EL (cell line): ENCODE measurements at regions not wholly inside any gene's neighbourhood (a gene's known extent, or its start where the extent isn't known, plus 50 kb on each side); places are given as distances from the start of the nearest gene placed in this dataset.
A peak's percentile ranks its signal among the peaks of the same experiment; 100 is the strongest.

Source experiments
- DNase-seq: peaks from one replicate; pipeline ENCODE4 v3.0.0-alpha.2; 2016

DNA sequence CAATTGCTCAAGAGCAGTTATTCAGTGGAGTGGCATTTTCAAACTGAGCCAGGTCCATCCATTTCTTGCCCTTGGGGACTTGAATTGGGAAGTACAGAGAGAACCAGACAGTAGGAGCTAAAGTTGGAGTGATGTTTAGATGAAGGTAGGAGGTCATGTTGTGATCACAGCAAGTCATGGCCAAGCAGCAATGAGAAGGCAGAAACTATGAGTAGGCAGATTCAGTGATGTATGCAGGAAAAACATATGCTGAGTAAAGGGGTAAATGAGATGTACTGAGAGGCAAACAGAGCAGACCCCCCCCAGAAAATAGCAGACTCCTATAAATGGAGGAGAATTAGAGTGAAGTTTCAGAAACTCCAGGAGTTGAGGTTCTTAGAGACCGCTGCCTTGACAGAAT, 95.8 kb downstream of the PERP start:
- no peak for DNase-seq

DNA sequence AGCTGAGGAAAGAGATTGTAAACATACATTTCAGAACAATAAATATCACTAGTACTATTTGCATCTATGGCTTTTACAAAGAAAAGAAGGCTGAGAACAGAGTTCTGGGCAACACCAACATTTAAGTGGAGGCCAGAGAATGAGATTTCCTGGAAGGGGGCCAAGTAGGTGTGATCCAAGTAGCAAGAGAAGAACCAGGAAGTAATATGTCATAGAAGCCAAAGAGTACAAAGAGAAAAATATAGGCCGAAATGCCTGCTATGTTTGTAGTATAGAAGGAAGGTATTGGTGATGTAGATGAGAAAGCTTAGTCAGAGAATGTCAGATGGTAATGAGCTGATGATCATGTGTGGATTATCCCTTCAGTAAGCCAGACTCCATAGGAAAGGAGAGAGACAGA, 94.5 kb downstream of the PERP start:
- no peak for DNase-seq

DNA sequence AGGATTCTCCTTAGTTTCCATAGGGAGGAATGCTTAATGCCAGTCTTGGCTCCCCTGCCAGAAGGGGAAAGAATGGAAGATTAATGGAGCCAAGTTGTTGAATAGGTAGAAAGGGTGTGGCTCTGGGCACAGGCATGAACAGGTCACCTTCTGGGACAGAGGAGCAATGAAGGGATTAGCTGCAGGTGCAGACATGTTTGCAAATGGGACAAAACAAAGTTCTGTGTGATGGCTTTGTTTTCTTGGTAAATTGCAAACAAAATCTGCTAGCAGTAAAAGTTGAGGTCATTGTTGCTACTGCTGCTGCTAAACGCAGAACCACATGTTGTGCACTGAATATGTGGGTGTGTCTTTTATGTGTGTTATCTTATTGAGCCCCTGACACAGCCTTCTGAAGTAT, 93.3 kb downstream of the PERP start:
- DNase-seq: no peak

DNA sequence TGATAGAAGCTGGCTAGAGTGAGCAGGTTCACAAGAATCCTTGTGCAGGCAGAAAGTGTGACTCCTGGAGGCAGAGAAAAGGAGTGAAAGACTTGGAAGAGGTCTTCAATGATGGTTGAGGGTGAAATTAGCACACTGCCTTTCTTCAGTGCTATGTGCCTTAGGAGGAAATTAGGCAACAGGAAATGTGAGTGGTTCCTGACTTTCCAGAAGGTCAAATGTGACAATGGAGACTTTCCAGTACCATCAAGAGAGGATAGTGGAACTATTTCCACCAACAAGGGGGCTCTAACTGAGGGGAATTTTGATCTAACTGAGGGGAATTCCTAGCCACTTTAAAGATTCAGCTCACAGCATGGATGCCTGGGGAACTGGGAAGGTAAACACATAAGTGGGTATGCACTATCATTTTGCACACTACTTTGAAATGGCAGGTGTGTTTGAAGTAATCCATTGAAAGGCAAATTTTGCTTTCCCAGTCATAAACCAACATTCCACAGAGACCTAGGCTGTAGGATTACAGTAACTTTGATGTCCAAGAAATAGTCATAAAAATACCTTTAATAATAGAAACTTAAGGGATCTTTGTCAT, 90.0 kb downstream of the PERP start:
- no peak for DNase-seq

DNA sequence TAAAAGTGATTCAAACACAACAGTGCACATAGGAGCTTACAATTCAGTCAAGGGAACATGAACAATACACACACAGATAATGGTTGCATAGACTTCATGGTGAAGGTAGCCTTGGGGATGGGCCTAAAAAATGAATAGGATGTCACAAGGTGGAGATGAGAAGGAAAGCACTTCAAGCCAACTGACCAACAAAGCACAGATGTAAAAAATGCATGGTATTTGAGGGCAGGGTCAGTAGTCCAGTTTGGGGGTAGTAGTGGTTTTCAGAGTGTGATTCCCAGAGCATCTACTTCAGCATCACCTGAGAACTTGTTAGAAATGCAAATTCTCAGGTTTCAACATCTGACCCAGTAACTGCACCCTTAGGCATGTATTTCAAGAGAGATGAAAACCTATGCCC, 88.9 kb downstream of the PERP start:
- DNase-seq: no peak

DNA sequence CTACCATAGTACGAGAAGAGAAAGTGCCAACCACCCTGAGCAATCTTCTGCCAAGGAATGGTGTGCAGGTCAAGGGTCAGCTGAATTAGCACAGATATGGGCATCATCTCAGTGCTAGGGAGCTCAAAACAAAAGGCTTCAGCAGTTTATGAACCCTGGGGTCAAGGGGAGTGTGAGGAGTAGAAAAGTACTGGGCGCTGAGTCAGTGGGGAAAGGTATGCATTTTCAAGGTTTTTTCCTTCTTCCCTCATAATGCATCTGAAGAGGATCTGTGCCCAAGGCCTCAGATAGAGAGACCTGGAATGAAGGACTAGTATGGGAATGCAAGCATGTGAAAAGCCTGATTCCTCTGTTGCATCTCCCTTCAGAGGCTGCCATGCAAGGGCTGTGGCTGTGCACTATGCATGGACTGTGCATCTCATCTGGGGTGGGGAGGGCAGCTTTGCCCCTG, 81.7 kb downstream of the PERP start:
- no peak for DNase-seq

DNA sequence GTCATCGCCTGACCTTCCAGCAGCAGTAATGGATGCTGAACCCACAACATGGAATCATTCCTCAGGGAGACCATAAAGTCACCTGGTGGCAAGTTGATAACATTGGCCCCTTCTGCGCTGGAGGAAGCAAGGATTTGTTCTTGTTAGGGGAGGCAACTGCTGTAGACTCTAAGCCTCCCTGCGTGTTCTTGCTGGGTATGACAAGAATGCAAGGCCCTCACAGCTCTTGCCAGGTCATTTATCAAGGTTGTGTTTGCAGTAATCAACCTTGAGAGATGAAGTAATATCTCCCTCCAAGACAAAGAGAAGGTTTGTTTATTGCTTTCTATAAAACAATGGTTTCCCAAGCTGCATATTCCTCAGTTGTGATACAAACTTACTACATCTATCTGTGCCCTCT, 80.9 kb downstream of the PERP start:
- DNase-seq: no peak

DNA sequence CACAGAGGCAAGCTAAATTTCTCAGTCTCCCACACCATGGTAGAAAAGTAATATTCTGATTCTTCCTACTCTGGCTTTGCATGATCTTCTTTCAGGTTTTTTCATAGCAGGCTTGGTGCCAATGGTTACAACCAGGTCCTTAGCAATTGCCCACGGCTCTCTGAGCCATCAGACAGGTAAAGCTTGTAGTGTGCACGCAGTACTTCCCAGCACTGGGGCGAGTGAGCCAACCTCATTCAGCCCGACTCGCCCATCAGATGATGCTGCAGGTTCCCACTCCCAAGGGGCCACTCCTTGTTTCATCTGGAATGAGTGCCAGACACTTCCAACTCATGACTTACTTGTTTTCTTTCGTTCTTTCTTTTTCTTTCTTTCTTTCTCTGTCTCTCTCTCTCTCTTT, 78.3 kb downstream of the PERP start:
- DNase-seq: no peak

DNA sequence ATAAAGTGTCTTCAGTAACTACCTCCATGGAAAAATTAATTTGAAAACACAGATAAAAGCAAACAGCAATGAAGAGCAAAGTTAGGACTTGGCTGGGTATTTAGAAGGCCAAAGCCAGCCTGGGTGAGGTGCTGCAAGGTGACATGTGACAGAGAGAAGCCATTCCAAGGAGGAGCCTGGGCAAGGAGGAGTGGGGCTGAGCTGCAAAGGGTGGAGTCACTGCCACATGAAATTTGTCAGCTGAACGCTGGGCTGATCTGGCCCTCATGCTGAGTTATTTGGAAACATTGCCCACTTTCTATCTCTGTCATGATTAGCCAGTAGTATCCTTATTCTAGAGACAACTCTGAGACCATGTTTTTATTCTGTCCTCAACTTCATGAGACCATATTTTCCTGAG, 76.3 kb downstream of the PERP start:
- no peak for DNase-seq

DNA sequence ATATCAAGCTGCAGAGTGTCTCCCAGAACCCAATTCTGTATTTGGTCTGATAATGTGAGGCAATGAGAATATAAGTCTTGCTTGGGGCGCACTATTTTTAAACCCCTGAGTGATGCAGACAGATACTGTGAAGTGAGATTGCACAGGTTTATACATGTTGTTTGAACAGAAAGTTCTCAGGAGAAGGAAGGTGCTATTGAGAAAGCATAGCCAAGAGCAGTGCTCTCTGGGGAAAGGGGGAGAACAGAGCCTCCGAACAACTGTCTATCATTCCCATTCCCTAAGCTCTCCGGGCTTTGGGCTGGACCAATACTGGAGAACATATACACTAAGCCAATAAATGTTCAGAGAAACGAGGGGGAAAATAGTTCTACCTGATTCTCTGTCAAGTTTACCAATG, 75.8 kb downstream of the PERP start:
- no peak for DNase-seq

DNA sequence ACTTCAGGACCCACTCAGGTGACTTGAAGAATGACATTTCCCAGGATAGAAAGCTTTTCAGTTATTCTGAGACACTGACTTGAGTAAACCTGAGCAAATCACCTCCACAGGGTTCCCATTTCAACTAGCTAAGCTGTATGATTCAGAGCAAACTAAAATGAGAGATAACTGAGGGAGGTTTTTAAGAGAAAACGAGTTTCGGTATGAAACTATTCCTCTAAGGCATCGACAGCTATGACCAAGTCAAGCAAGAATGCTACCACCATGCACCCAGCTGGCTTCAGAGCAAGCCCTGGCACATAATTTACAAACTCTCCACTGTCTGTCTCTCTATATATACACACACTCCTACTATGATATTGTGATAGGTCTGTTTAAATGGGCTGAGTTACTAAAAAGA, 75.4 kb downstream of the PERP start:
- no peak for DNase-seq

DNA sequence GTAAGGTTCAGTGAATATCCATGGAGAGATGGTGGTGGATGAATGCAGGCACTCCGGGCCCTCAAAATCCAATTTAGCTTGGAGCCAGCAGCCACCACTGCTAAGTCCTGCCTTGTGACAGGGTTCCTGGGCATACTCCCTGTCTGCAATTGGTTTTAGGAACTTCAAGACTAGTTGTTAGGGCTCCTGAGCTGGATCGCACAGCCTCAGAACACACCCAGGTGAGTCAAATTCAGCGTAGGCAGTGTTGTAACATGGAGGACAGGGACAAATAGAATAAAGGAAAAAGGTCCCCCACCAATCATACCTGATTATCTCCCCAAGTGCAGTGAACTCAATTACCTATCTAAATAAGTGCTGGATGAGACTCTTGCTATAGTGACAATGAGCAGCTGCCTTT, 74.6 kb downstream of the PERP start:
- no peak for DNase-seq

DNA sequence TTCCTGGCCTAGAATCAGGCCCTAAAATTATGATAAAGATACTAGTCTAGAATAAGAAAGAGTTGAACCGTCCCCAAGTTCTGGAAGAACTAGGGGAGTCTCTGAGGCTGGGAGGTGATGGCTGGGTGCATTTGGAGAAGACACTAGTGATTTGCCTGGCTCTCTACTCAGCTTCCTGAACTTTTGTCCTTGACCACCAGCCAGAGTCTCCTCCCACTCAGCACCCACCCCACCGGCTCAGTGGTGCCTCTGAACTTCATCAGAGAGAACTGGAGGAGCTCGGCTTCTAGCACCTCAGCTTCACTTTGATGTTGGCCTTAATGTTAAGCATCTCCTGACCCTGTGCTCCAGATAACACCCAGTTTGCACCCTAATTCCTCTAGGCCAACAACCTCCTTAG, 73.0 kb downstream of the PERP start:
- DNase-seq: no peak

DNA sequence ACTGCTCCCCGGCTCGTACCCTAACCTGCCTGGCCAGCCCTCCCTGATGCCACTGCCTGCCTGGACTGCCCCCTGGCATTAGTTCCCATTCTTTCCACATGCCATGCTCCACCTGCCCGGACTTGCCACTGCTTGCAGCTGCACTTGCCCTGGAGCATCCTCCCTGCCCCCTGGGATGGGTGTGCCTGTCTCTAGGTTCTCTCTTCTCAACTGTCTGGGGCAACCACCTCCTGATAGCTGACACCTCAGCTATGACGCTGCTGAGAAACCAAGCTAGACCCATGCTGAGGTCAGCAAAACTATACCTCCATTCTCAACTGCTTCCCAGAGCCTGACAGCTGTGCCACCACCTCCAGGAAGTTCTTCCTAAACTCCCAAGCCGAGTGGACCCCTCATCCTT, 72.1 kb downstream of the PERP start:
- no peak for DNase-seq

DNA sequence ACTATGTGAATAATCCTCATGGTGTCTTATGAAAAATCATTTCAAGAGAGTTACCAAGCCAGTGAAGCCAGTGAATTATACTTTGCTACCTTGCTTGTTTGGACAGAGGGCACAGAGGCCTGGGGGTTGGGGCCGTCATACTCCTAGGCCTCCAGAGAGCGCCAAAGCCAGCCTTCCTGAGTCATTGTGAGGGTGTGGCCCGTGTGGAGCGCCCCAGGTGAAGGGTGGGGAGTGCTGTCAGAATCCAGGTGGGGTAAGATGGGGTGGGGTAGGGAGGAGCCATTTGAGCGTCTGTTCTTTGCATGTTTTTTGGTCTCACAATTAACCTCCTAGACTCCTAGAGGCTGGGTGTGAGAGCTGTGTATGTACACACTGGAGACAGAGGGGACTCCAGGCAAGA, 71.1 kb downstream of the PERP start:
- no peak for DNase-seq

DNA sequence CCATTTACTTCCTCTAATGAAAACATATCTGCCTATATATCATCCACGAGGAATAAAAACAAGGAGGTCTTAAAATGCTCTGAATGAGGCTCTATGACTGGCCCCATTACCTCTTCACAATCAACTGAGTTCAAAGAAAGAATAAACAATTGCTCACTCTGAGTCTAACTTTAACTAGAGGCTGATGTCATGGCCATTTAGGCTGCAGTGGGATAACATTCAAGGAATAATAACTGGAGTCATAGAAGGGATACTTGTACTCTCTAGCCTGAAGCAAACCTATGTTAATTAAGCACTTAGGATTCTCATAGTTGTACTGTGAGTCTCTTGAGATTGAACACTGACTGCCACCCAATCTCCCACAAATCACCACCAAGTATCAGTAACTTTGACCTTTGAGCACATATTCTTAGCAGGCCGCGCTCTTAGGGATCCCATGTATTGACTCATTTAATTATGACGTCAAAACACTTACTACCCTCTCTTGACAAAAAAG, 70.2 kb downstream of the PERP start:
- DNase-seq: peak; percentile 8

DNA sequence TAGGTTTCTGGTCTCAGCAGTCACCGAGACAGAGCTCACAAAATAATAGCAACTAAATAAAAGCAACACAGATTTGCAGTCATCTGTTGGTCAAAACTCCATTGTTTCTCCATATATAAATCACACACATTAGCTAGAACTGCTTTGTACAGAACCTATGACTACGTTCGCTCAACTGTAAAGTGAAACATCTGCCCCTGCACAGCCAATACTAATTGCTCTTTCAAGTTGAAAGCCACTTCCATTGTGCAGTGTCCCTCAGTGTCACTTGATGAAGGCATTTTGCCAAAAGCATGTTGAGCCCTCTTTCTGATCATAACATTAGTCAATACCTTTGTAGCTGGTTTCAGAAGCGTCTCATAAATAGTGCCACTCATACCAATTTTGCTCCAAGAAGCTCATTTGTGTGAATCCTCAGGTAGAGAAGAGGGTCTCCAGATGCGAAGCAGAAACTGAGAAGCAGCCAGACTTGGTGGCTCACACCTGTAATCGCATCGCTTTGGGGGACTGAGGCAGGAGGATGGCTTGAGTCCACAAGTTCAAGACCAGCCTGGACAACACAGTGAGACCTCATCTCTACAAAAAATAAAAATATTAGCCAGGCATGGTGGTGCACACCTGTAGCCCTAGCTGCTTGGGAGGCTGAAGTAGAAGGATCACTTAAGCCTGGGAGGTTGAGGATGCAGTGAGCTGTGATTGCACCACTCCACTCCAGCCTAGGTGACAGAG, 68.9 kb downstream of the PERP start:
- DNase-seq: no peak
